ENCODE measurements at regions not wholly inside any gene's neighbourhood (a gene's known extent, or its start where the extent isn't known, plus 50 kb on each side); places are given as distances from the start of the nearest gene placed in this dataset.

DNA sequence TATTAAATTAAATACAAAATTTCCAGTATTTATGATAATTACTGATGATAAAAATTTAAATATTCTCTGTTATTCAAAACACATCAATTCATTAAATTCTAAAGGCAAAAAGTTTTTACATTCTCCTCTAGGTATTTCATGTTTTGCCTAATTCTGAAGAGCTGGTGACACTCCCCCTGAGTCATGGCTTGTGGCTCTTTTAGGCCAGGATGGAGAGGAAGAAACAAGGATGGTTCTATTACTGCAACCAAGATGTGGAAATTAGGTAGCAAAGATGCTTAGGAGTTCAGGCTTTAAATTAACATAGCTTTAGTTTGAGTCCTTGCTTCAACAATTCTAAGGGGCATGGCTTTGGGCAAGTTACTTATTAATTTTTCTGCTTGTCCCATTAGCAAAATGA is 1295.8 kb downstream of the EFNA5 start:
- Histone ChIP-seq H3K27me3 (ENCODE audit: insufficient read depth, low read length, poor library complexity) (no peaks in the 10 kb centered on the region), H3K27ac (ENCODE audit: low read depth, low read length) (no peak overlapping the region), H2BK15ac (replicated peaks; ENCODE audit: low read depth) (no peak overlapping the region), H3K9ac (ENCODE audit: low read length) (no peak overlapping the region), H2AK5ac (ENCODE audit: low read length) (no peak overlapping the region), H3K4me2 (ENCODE audit: low read length) (no peak overlapping the region), H2BK120ac (ENCODE audit: low read depth, low read length) (no peak overlapping the region), H4K8ac (ENCODE audit: low read depth, low read length) (no peak overlapping the region), H4K5ac (ENCODE audit: low read length) (no peak overlapping the region), H3K4me1 (ENCODE audit: control insufficient read depth, low read depth, low read length) (no peaks in the 10 kb centered on the region), H2BK5ac (ENCODE audit: low read length) (no peak overlapping the region), H3K4ac (ENCODE audit: low read depth, low read length) (no peak overlapping the region), H3K79me2 (ENCODE audit: control insufficient read depth, insufficient read depth, low read length) (no peaks in the 10 kb centered on the region), H3K18ac (ENCODE audit: low read length) (no peak overlapping the region), H3K36me3 (ENCODE audit: control insufficient read depth, insufficient read depth, low read length) (no peaks in the 10 kb centered on the region), H3K79me1 (ENCODE audit: low read length) (no peaks in the 10 kb centered on the region), H3K56ac (ENCODE audit: low read length) (no peak overlapping the region), H3K23ac (ENCODE audit: low read length) (no peak overlapping the region), H3K4me3 (ENCODE audit: low read length) (no peak overlapping the region)
- DNase-seq, result no peak

DNA sequence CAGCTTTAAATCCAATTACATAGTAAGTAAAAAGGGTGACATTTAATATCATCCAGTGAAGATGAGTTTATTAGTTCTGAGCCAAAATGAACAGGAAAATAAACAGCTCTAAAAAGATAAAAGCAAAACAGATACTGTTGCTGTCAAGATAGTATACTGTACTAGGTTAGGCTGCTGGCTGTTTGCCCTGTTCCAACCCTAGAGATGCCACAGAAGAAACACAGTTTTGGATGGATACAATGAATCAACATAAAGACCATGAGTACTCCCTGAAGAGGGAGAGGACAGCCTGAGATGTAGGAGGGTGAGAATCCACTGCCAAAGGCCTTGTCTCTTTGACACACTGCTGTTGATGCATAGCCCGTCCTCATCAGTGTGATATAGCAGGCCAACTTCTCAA is 1302.7 kb downstream of the EFNA5 start:
- H3K4me1 ChIP-seq (ENCODE audit: control insufficient read depth, low read depth, low read length), result no peaks in the 10 kb centered on the region
- H3K23ac ChIP-seq (ENCODE audit: low read length), result no peak overlapping the region
- H3K56ac ChIP-seq (ENCODE audit: low read length), result no peak overlapping the region
- H3K4me2 ChIP-seq (ENCODE audit: low read length), result no peak overlapping the region
- no peak overlapping the region for H2BK120ac ChIP-seq (ENCODE audit: low read depth, low read length)
- no peak overlapping the region for H4K5ac ChIP-seq (ENCODE audit: low read length)
- no peak overlapping the region for H2BK15ac ChIP-seq (replicated peaks; ENCODE audit: low read depth)
- no peak overlapping the region for H3K9ac ChIP-seq (ENCODE audit: low read length)
- H3K79me2 ChIP-seq (ENCODE audit: control insufficient read depth, insufficient read depth, low read length), result no peaks in the 10 kb centered on the region
- H3K79me1 ChIP-seq (ENCODE audit: low read length), result no peaks in the 10 kb centered on the region
- H3K36me3 ChIP-seq (ENCODE audit: control insufficient read depth, insufficient read depth, low read length), result no peaks in the 10 kb centered on the region
- H3K4me3 ChIP-seq (ENCODE audit: low read length), result no peak overlapping the region
- WGBS (ENCODE audit: extremely low coverage, insufficient coverage, low lambda C conversion rate), result no CpG with 5 or more reads among the region's 1 CpG
- no peak overlapping the region for H3K4ac ChIP-seq (ENCODE audit: low read depth, low read length)
- H2AK5ac ChIP-seq (ENCODE audit: low read length), result no peak overlapping the region
- no peak overlapping the region for H3K18ac ChIP-seq (ENCODE audit: low read length)
- no peak overlapping the region for H4K8ac ChIP-seq (ENCODE audit: low read depth, low read length)
- no peaks in the 10 kb centered on the region for H3K27me3 ChIP-seq (ENCODE audit: insufficient read depth, low read length, poor library complexity)
- H3K27ac ChIP-seq (ENCODE audit: low read depth, low read length), result no peak overlapping the region
- no peak overlapping the region for H2BK5ac ChIP-seq (ENCODE audit: low read length)
- DNase-seq, result no peak

DNA sequence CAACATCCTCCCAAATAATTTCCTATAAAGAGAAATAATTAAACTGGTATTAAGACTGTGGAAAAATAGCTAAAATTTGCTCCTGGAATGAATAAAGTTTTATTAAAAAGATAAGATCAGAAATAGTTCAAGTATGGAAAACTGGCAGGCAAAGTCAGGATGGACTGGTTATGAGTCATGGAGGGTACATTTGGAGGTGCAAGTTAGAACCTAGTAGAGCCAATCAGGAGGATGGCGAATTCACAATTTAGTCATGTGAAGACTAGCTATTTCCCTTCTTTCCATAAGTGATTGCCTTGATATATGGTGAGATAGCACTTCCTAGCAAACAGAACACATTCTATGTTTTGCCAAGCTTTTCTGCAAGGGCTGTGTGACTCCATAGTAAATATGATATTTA is 1303.5 kb downstream of the EFNA5 start:
- WGBS (ENCODE audit: extremely low coverage, insufficient coverage, low lambda C conversion rate), result no CpG with 5 or more reads among the region's 1 CpG
- H3K27ac ChIP-seq (ENCODE audit: low read depth, low read length), result no peak overlapping the region

DNA sequence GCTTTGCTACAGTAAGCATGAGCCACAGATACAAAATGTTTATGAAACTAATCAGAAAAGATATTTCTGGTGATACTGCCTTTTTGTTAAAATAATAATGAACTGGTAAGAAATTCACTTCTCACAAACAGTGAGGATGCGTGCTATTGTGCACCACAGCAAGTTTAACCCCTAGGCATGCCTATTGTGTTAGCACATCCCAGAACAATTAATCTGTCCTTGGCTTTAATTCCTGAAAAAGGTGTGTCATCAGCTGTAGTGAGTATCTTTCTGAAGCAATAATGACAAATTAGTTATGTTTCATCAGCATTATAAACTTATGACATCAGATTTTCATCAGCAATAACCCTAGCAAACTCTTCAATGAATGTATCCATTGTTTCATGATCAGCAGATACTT is 1307.2 kb downstream of the EFNA5 start:
- DNase-seq, result no peak
- no peak overlapping the region for H3K27ac ChIP-seq (ENCODE audit: low read depth, low read length)
- H3K4me1 ChIP-seq (ENCODE audit: control insufficient read depth, low read depth, low read length), result no peaks in the 10 kb centered on the region
- H3K79me2 ChIP-seq (ENCODE audit: control insufficient read depth, insufficient read depth, low read length), result no peaks in the 10 kb centered on the region
- H3K23ac ChIP-seq (ENCODE audit: low read length), result no peak overlapping the region
- no peak overlapping the region for H4K5ac ChIP-seq (ENCODE audit: low read length)
- no peak overlapping the region for H3K56ac ChIP-seq (ENCODE audit: low read length)
- no peak overlapping the region for H4K8ac ChIP-seq (ENCODE audit: low read depth, low read length)
- H3K36me3 ChIP-seq (ENCODE audit: control insufficient read depth, insufficient read depth, low read length), result no peaks in the 10 kb centered on the region
- H2BK5ac ChIP-seq (ENCODE audit: low read length), result no peak overlapping the region
- no CpG with 5 or more reads among the region's 1 CpG for WGBS (ENCODE audit: extremely low coverage, insufficient coverage, low lambda C conversion rate)
- no peaks in the 10 kb centered on the region for H3K79me1 ChIP-seq (ENCODE audit: low read length)
- no peak overlapping the region for H2AK5ac ChIP-seq (ENCODE audit: low read length)
- no peak overlapping the region for H3K4me2 ChIP-seq (ENCODE audit: low read length)
- no peak overlapping the region for H3K9ac ChIP-seq (ENCODE audit: low read length)
- no peak overlapping the region for H2BK15ac ChIP-seq (replicated peaks; ENCODE audit: low read depth)
- no peaks in the 10 kb centered on the region for H3K27me3 ChIP-seq (ENCODE audit: insufficient read depth, low read length, poor library complexity)
- no peak overlapping the region for H3K4me3 ChIP-seq (ENCODE audit: low read length)
- H3K4ac ChIP-seq (ENCODE audit: low read depth, low read length), result no peak overlapping the region
- no peak overlapping the region for H2BK120ac ChIP-seq (ENCODE audit: low read depth, low read length)
- H3K18ac ChIP-seq (ENCODE audit: low read length), result no peak overlapping the region

More for the DNA sequence above, 1303.5 kb downstream of the EFNA5 start:
- Histone ChIP-seq H3K79me2 (ENCODE audit: control insufficient read depth, insufficient read depth, low read length) (no peaks in the 10 kb centered on the region), H2BK120ac (ENCODE audit: low read depth, low read length) (no peak overlapping the region), H2BK5ac (ENCODE audit: low read length) (no peak overlapping the region), H3K9ac (ENCODE audit: low read length) (no peak overlapping the region), H3K4me1 (ENCODE audit: control insufficient read depth, low read depth, low read length) (no peaks in the 10 kb centered on the region), H3K36me3 (ENCODE audit: control insufficient read depth, insufficient read depth, low read length) (no peaks in the 10 kb centered on the region), H2AK5ac (ENCODE audit: low read length) (no peak overlapping the region), H3K79me1 (ENCODE audit: low read length) (no peaks in the 10 kb centered on the region), H3K56ac (ENCODE audit: low read length) (no peak overlapping the region), H3K4ac (ENCODE audit: low read depth, low read length) (no peak overlapping the region), H3K4me2 (ENCODE audit: low read length) (no peak overlapping the region), H3K18ac (ENCODE audit: low read length) (no peak overlapping the region), H3K23ac (ENCODE audit: low read length) (no peak overlapping the region), H4K8ac (ENCODE audit: low read depth, low read length) (no peak overlapping the region), H3K27me3 (ENCODE audit: insufficient read depth, low read length, poor library complexity) (no peaks in the 10 kb centered on the region), H2BK15ac (replicated peaks; ENCODE audit: low read depth) (no peak overlapping the region), H4K5ac (ENCODE audit: low read length) (no peak overlapping the region), H3K4me3 (ENCODE audit: low read length) (no peak overlapping the region)
- no peak for DNase-seq

DNA sequence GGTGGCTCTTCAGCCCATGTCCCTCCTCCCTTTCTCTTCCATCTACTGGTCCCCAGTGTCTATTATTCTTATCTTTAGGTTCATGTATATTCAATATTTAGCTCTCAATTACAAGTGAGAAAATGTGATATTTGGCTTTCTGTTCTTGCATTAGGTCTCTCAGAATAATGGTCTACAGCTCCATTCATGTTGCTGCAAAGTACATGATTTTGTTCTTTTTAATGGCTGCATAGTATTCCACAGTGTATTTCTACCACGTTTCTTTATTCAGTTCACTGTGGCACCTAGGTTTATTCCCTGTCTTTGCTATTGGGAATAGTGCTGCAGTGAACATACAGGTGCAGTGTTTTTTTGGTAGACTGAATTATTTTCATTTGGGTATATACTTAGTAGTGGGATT is 1308.8 kb downstream of the EFNA5 start:
- Histone ChIP-seq H3K79me2 (ENCODE audit: control insufficient read depth, insufficient read depth, low read length) (no peaks in the 10 kb centered on the region), H2BK15ac (replicated peaks; ENCODE audit: low read depth) (no peak overlapping the region), H3K4me3 (ENCODE audit: low read length) (no peak overlapping the region), H3K23ac (ENCODE audit: low read length) (no peak overlapping the region), H3K4me1 (ENCODE audit: control insufficient read depth, low read depth, low read length) (no peaks in the 10 kb centered on the region), H4K8ac (ENCODE audit: low read depth, low read length) (no peak overlapping the region), H2BK5ac (ENCODE audit: low read length) (no peak overlapping the region), H2BK120ac (ENCODE audit: low read depth, low read length) (no peak overlapping the region), H3K18ac (ENCODE audit: low read length) (no peak overlapping the region), H3K56ac (ENCODE audit: low read length) (no peak overlapping the region), H3K27ac (ENCODE audit: low read depth, low read length) (no peak overlapping the region), H3K79me1 (ENCODE audit: low read length) (no peaks in the 10 kb centered on the region), H3K4me2 (ENCODE audit: low read length) (no peak overlapping the region), H2AK5ac (ENCODE audit: low read length) (no peak overlapping the region), H3K4ac (ENCODE audit: low read depth, low read length) (no peak overlapping the region), H3K9ac (ENCODE audit: low read length) (no peak overlapping the region), H3K27me3 (ENCODE audit: insufficient read depth, low read length, poor library complexity) (no peaks in the 10 kb centered on the region), H4K5ac (ENCODE audit: low read length) (no peak overlapping the region), H3K36me3 (ENCODE audit: control insufficient read depth, insufficient read depth, low read length) (no peaks in the 10 kb centered on the region)
- no peak for DNase-seq
- no CpG with 5 or more reads among the region's 1 CpG for WGBS (ENCODE audit: extremely low coverage, insufficient coverage, low lambda C conversion rate)

DNA sequence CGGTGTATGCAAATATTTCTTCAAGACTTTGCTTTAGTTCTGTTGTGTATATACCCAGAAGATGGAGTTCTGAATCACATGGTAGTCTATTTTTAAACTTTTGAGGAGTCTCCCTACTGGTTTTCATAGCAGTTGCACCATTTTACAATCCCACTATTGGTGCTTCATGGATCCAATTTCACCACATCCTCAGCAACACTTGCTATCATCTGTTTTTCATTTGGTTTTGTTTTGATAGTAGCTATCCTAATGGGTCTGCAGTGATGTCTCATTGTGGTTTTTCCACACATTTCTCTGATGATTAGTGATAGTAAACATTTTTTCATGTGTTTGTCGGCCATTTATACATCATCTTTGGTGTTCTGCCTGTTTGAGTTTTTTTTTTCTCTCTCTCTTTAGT is 1339.3 kb downstream of the EFNA5 start:
- DNase-seq, result no peak
- H3K4me3 ChIP-seq (ENCODE audit: low read length), result no peak overlapping the region
- H2BK120ac ChIP-seq (ENCODE audit: low read depth, low read length), result no peak overlapping the region
- no peak overlapping the region for H3K9ac ChIP-seq (ENCODE audit: low read length)
- no peak overlapping the region for H4K5ac ChIP-seq (ENCODE audit: low read length)
- no peak overlapping the region for H2AK5ac ChIP-seq (ENCODE audit: low read length)
- no peaks in the 10 kb centered on the region for H3K36me3 ChIP-seq (ENCODE audit: control insufficient read depth, insufficient read depth, low read length)
- no CpG with 5 or more reads among the region's 2 CpGs for WGBS (ENCODE audit: extremely low coverage, insufficient coverage, low lambda C conversion rate)
- H3K23ac ChIP-seq (ENCODE audit: low read length), result no peak overlapping the region
- H3K79me1 ChIP-seq (ENCODE audit: low read length), result no peaks in the 10 kb centered on the region
- H3K4ac ChIP-seq (ENCODE audit: low read depth, low read length), result no peak overlapping the region
- no peaks in the 10 kb centered on the region for H3K79me2 ChIP-seq (ENCODE audit: control insufficient read depth, insufficient read depth, low read length)
- H3K56ac ChIP-seq (ENCODE audit: low read length), result no peak overlapping the region
- no peak overlapping the region for H3K18ac ChIP-seq (ENCODE audit: low read length)
- H2BK5ac ChIP-seq (ENCODE audit: low read length), result no peak overlapping the region
- no peak overlapping the region for H3K27ac ChIP-seq (ENCODE audit: low read depth, low read length)
- no peak overlapping the region for H4K8ac ChIP-seq (ENCODE audit: low read depth, low read length)
- no peak overlapping the region for H3K4me2 ChIP-seq (ENCODE audit: low read length)
- no peaks in the 10 kb centered on the region for H3K4me1 ChIP-seq (ENCODE audit: control insufficient read depth, low read depth, low read length)
- H3K27me3 ChIP-seq (ENCODE audit: insufficient read depth, low read length, poor library complexity), result no peaks in the 10 kb centered on the region
- H2BK15ac ChIP-seq (replicated peaks; ENCODE audit: low read depth), result no peak overlapping the region
